Neural progenitor cell (in vitro differentiated cells): ENCODE measurements at regions not wholly inside any gene's neighbourhood (a gene's known extent, or its start where the extent isn't known, plus 50 kb on each side); places are given as distances from the start of the nearest gene placed in this dataset.

Experiments
- DNase-seq: peaks from one replicate; pipeline ENCODE4 v3.0.0-alpha.2; 2016; ENCODE audit warnings: low spot score
- H2AFZ ChIP-seq: fragments of 200-600 bp; sonication (generic); replicated peaks from 2 replicates; pipeline ENCODE4 v1.6.1; 2016; ENCODE audit warnings: antibody characterized with exemption
- H3F3A ChIP-seq: fragments of 200-600 bp; sonication (generic); 2 replicates; pipeline ENCODE4 v1.6.1; 2016; ENCODE audit warnings: antibody characterized with exemption, low read depth
- H3K27ac ChIP-seq: fragments of 200-600 bp; sonication (generic); 2 replicates; pipeline ENCODE4 v1.5.1; 2016; ENCODE audit warnings: mild to moderate bottlenecking
- H3K27me3 ChIP-seq: fragments of 200-600 bp; sonication (generic); 2 replicates; pipeline ENCODE4 v1.6.1; 2016; ENCODE audit warnings: mild to moderate bottlenecking, moderate library complexity
- H3K36me3 ChIP-seq: fragments of 200-600 bp; sonication (generic); 2 replicates; pipeline ENCODE4 v1.5.1; 2016
- H3K4me1 ChIP-seq: fragments of 200-600 bp; sonication (generic); 2 replicates; pipeline ENCODE4 v1.6.1; 2016; ENCODE audit warnings: mixed run types
- H3K4me2 ChIP-seq: fragments of 200-600 bp; sonication (generic); 2 replicates; pipeline ENCODE4 v1.6.1; 2016
- H3K4me3 ChIP-seq: fragments of 200-600 bp; sonication (generic); 2 replicates; pipeline ENCODE4 v1.5.1; 2016
- H3K79me2 ChIP-seq: fragments of 200-600 bp; sonication (generic); 2 replicates; pipeline ENCODE4 v1.6.1; 2016; ENCODE audit warnings: low read depth
- H3K9ac ChIP-seq: fragments of 200-600 bp; sonication (generic); 2 replicates; pipeline ENCODE4 v1.6.1; 2016
- H3K9me3 ChIP-seq: fragments of 200-600 bp; sonication (generic); 2 replicates; pipeline ENCODE4 v1.5.1; 2016; ENCODE audit warnings: low read depth
- H4K20me1 ChIP-seq: fragments of 200-600 bp; sonication (generic); 2 replicates; pipeline ENCODE4 v1.6.1; 2016; ENCODE audit warnings: low read depth
- H3K27ac Mint-ChIP-seq: 3 replicates; pipeline ENCODE4 v1.8.0; 2021; ENCODE audit warnings: mixed read lengths
- H3K27me3 Mint-ChIP-seq: 2 replicates; pipeline ENCODE4 v1.8.0; 2022; ENCODE audit warnings: low read depth, mild to moderate bottlenecking, inconsistent platforms, moderate library complexity, mixed read lengths; ENCODE audit not compliant: insufficient read depth
- H3K36me3 Mint-ChIP-seq: 3 replicates; pipeline ENCODE4 v1.8.0; 2021; ENCODE audit warnings: mixed read lengths
- H3K4me1 Mint-ChIP-seq: 3 replicates; pipeline ENCODE4 v1.8.0; 2021; ENCODE audit warnings: mixed read lengths
- H3K4me3 Mint-ChIP-seq: 3 replicates; pipeline ENCODE4 v1.8.0; 2021; ENCODE audit warnings: mild to moderate bottlenecking, moderate library complexity, mixed read lengths
- H3K9me3 Mint-ChIP-seq: 3 replicates; pipeline ENCODE4 v1.8.0; 2020; ENCODE audit warnings: mixed read lengths
- CTCF ChIP-seq: fragments of 200-600 bp; sonication (generic); IDR thresholded peaks from 2 replicates; pipeline ENCODE4 v1.5.1; 2017; ENCODE audit warnings: antibody characterized with exemption, mild to moderate bottlenecking
- EZH2 ChIP-seq: fragments of 200-600 bp; sonication (generic); IDR thresholded peaks from 2 replicates; pipeline ENCODE4 v1.6.1; 2017; ENCODE audit warnings: antibody characterized with exemption, mild to moderate bottlenecking, moderate library complexity
- EZH2phosphoT487 ChIP-seq: fragments of 200-600 bp; sonication (generic); IDR thresholded peaks from 2 replicates; pipeline ENCODE4 v1.6.1; 2017; ENCODE audit warnings: antibody characterized with exemption

GRCh38 chr6:44624936-44625573 is 237.5 kb downstream of the CDC5L start:
- Mint-ChIP-seq H3K4me1 (peaks cover 40% of the 10 kb centered on the region), H3K27me3 (peaks cover 4% of the 10 kb centered on the region), H3K36me3 (no peaks in the 10 kb centered on the region), H3K27ac (peak overlapping the region; percentile 17), H3K4me3 (no peak overlapping the region), H3K9me3 (no peaks in the 10 kb centered on the region)
- Histone ChIP-seq H3F3A (no peaks in the 10 kb centered on the region), H3K4me1 (peaks cover 14% of the 10 kb centered on the region), H3K4me3 (no peak overlapping the region), H3K9me3 (no peaks in the 10 kb centered on the region), H3K36me3 (no peaks in the 10 kb centered on the region), H3K27ac (no peak overlapping the region), H2AFZ (peak overlapping the region; percentile 90), H3K79me2 (no peaks in the 10 kb centered on the region), H3K27me3 (no peaks in the 10 kb centered on the region), H3K9ac (no peak overlapping the region), H4K20me1 (no peaks in the 10 kb centered on the region), H3K4me2 (peak overlapping the region; percentile 29)
- DNase-seq, result no peak
- TF ChIP-seq CTCF (no peak), EZH2phosphoT487 (no peak), EZH2 (no peak)

- Histone ChIP-seq H3K9me3 (no peaks in the 10 kb centered on the region), H3K27me3 (no peaks in the 10 kb centered on the region), H3K4me2 (no peak overlapping the region), H3K4me1 (peaks cover 16% of the 10 kb centered on the region), H3K36me3 (no peaks in the 10 kb centered on the region), H3K27ac (no peak overlapping the region), H2AFZ (no peak overlapping the region), H3F3A (no peaks in the 10 kb centered on the region), H3K79me2 (no peaks in the 10 kb centered on the region), H3K4me3 (no peak overlapping the region), H4K20me1 (no peaks in the 10 kb centered on the region), H3K9ac (no peak overlapping the region)
- Mint-ChIP-seq H3K9me3 (no peaks in the 10 kb centered on the region), H3K4me1 (peaks cover 46% of the 10 kb centered on the region), H3K36me3 (no peaks in the 10 kb centered on the region), H3K27ac (peak overlapping the region; percentile 10), H3K4me3 (peak overlapping the region; percentile 0), H3K27me3 (peaks cover 4% of the 10 kb centered on the region)
- TF ChIP-seq EZH2, result no peak
- no peak for TF ChIP-seq EZH2phosphoT487
- no peak for TF ChIP-seq CTCF
- DNase-seq, result no peak
Measured at GRCh38 chr6:44625996-44626395, 238.5 kb downstream of the CDC5L start.

GRCh38 chr6:44626616-44627015 is 239.1 kb downstream of the CDC5L start:
- peaks cover 4% of the 10 kb centered on the region for H3K27me3 Mint-ChIP-seq
- peaks cover 16% of the 10 kb centered on the region for H3K4me1 ChIP-seq
- no peak for TF ChIP-seq EZH2phosphoT487
- no peak for TF ChIP-seq CTCF
- TF ChIP-seq EZH2, result no peak
- H3K9me3 ChIP-seq, result no peaks in the 10 kb centered on the region
- no peak overlapping the region for H3K4me3 Mint-ChIP-seq
- H4K20me1 ChIP-seq, result no peaks in the 10 kb centered on the region
- no peak overlapping the region for H3K9ac ChIP-seq
- H2AFZ ChIP-seq, result no peak overlapping the region
- no peak overlapping the region for H3K4me3 ChIP-seq
- no peaks in the 10 kb centered on the region for H3K9me3 Mint-ChIP-seq
- no peak for DNase-seq
- no peak overlapping the region for H3K4me2 ChIP-seq
- no peaks in the 10 kb centered on the region for H3K36me3 Mint-ChIP-seq
- no peaks in the 10 kb centered on the region for H3K36me3 ChIP-seq
- H3K4me1 Mint-ChIP-seq, result peaks cover 46% of the 10 kb centered on the region
- no peaks in the 10 kb centered on the region for H3K27me3 ChIP-seq
- H3F3A ChIP-seq, result no peaks in the 10 kb centered on the region
- peak overlapping the region; percentile 28 for H3K27ac Mint-ChIP-seq
- no peak overlapping the region for H3K27ac ChIP-seq
- H3K79me2 ChIP-seq, result no peaks in the 10 kb centered on the region
